Ovary (tissue), 7 donors: ENCODE measurements at regions not wholly inside any gene's neighbourhood (a gene's known extent, or its start where the extent isn't known, plus 50 kb on each side); places are given as distances from the start of the nearest gene placed in this dataset.

Experiments used
- DNase-seq, 5 donors: peaks; one replicate each; pipeline ENCODE4 v3.0.0-alpha.2; 2019 to 2020
- H3K27ac ChIP-seq, 2 donors: fragments of 200-600 bp; one replicate each; pipeline versions ENCODE4 v1.5.1 to v1.8.0; 2019 to 2022
- H3K27me3 ChIP-seq: fragments of 200-600 bp; one replicate; pipeline ENCODE4 v1.8.0; 2022
- H3K36me3 ChIP-seq: fragments of 200-600 bp; sonication (generic); one replicate; pipeline ENCODE4 v1.5.1; 2019
- H3K4me1 ChIP-seq: one replicate; pipeline ENCODE4 v1.8.1; 2013; ENCODE audit warnings: mild to moderate bottlenecking, moderate library complexity; ENCODE audit not compliant: insufficient read depth
- H3K4me3 ChIP-seq: fragments of 200-600 bp; sonication (generic); one replicate; pipeline ENCODE4 v1.5.1; 2017
- H3K9me3 ChIP-seq, 2 donors: fragments of 200-600 bp in 1 of 2; sonication (generic) in 1 of 2; one replicate each; pipeline versions ENCODE4 v1.5.1 to v1.8.1; 2013 to 2019; ENCODE audit warnings: mild to moderate bottlenecking in 1 of 2, moderate library complexity in 1 of 2
- CTCF ChIP-seq, 3 donors: fragments of 450-650 bp in 2 of 3; fragments of 200-600 bp in 1 of 3; IDR thresholded peaks; one replicate each; pipeline versions ENCODE4 v1.5.1 to v1.8.0; 2016 to 2022; ENCODE audit warnings: antibody characterized with exemption in 3 of 3, mild to moderate bottlenecking in 1 of 3
- EP300 ChIP-seq: sonication (generic); formaldehyde crosslinking; IDR thresholded peaks from one replicate; pipeline ENCODE4 v1.6.1; 2017; ENCODE audit warnings: antibody characterized with exemption
- POLR2A ChIP-seq: fragments of 450-650 bp; IDR thresholded peaks from one replicate; pipeline ENCODE4 v1.6.1; 2017; ENCODE audit warnings: antibody characterized with exemption, mild to moderate bottlenecking, moderate library complexity
- WGBS, 3 donors: extraction: QIAGEN DNeasy Blood & Tissue Kit in 1 of 3; methylation state at CpG; one replicate each; pipeline versions ENCODE4 v1.1.5 to v1.1.7; 2013 to 2017; 5-methylcytosine and 5-hydroxymethylcytosine counted together
- intact Hi-C, 4 donors: fragments of 100-400 bp; cut with DNase I; formaldehyde crosslinking; loops; one replicate each; pipeline versions ENCODE4 v1.11.0 to v1.15.1; 2022 to 2023
- donor health status: DM: no; HTN: no; CAD: no; lungs with moderate emphysema.
- donor health status: DM: no; HTN: no; CAD: no.
- donor health status: Bipolar disorder and iron deficiency.
- donor health status: DM: no; HTN: no; CAD: no.
- donor health status: DM: yes; HTN: yes; CAD: no.

GRCh38 chr17:79154446-79154845, 79.8 kb downstream of the ENGASE start:
- DNase-seq = no peak
- H3K36me3 ChIP-seq = no peaks in the 10 kb centered on the region
- intact Hi-C loops = no loop called here
- no peaks in the 10 kb centered on the region for H3K9me3 ChIP-seq
- H3K27me3 ChIP-seq = no peaks in the 10 kb centered on the region
- no peak overlapping the region for H3K4me3 ChIP-seq
- H3K4me1 ChIP-seq = no peaks in the 10 kb centered on the region
- H3K27ac ChIP-seq = no peak overlapping the region
- TF ChIP-seq EP300 (no peak), POLR2A (no peak), CTCF (IDR thresholded peaks at IDR 0.05) (no peak)
- 43 to 59% (median 51%) methylated on average over 13 to 14 of the region's 14 CpGs for WGBS, 3 donors

GRCh38 chr17:79153367-79154130, 78.9 kb downstream of the ENGASE start:
- H3K4me1 ChIP-seq = no peaks in the 10 kb centered on the region
- H3K27me3 ChIP-seq = no peaks in the 10 kb centered on the region
- TF ChIP-seq CTCF (IDR thresholded peaks at IDR 0.05) (no peak), POLR2A (no peak), EP300 (no peak)
- no peak for DNase-seq
- H3K36me3 ChIP-seq = no peaks in the 10 kb centered on the region
- H3K9me3 ChIP-seq = no peaks in the 10 kb centered on the region
- intact Hi-C loops = no loop called here
- H3K4me3 ChIP-seq = no peak overlapping the region
- WGBS, 3 donors = 36 to 55% (median 41%) methylated on average over 14 of the region's 14 CpGs
- no peak overlapping the region for H3K27ac ChIP-seq

- Histone ChIP-seq H3K4me3 (no peak overlapping the region), H3K9me3 (no peaks in the 10 kb centered on the region), H3K36me3 (no peaks in the 10 kb centered on the region), H3K27me3 (no peaks in the 10 kb centered on the region), H3K27ac (no peak overlapping the region), H3K4me1 (no peaks in the 10 kb centered on the region)
- DNase-seq = no peak
- no peak for TF ChIP-seq CTCF (IDR thresholded peaks at IDR 0.05)
- TF ChIP-seq EP300 = no peak
- TF ChIP-seq POLR2A = no peak
- 35 to 46% (median 44%) methylated on average over 16 of the region's 16 CpGs for WGBS, 3 donors
- intact Hi-C loops = no loop called here
Observed at GRCh38 chr17:79152636-79153035, 78.0 kb downstream of the ENGASE start.

GRCh38 chr17:79152110-79152509, 77.5 kb downstream of the ENGASE start:
- 4 to 27% (median 6%) methylated on average over 11 to 13 of the region's 13 CpGs for WGBS, 3 donors
- DNase-seq = no peak
- Histone ChIP-seq H3K27ac (no peak overlapping the region), H3K9me3 (no peaks in the 10 kb centered on the region), H3K27me3 (no peaks in the 10 kb centered on the region), H3K36me3 (no peaks in the 10 kb centered on the region), H3K4me3 (no peak overlapping the region), H3K4me1 (no peaks in the 10 kb centered on the region)
- intact Hi-C loops = no loop called here
- TF ChIP-seq CTCF (IDR thresholded peaks at IDR 0.05) = no peak
- no peak for TF ChIP-seq EP300
- no peak for TF ChIP-seq POLR2A
